SK-N-SH (cell line): ENCODE measurements at regions not wholly inside any gene's neighbourhood (a gene's known extent, or its start where the extent isn't known, plus 50 kb on each side); places are given as distances from the start of the nearest gene placed in this dataset.

ENCODE experiments used
- CTCF ChIA-PET: fragments of 300-600, 350-600 bp; formaldehyde crosslinking; extraction: SDS; loops from one replicate; lab custom pipeline; 2021; lab: Yijun Ruan, JAX
- POLR2A ChIA-PET: fragments of 350-600 bp; sonication (Branson Sonifier 250); formaldehyde crosslinking; extraction: SDS; loops from one replicate; lab custom pipeline; 2020; ENCODE audit warnings: antibody characterized with exemption, inconsistent platforms; lab: Yijun Ruan, JAX
- DNase-seq: peaks from one replicate; pipeline ENCODE4 v3.0.0; 2012
- H2AFZ ChIP-seq: fragments of 200-600 bp; sonication (generic); 2 replicates; pipeline ENCODE4 v1.8.1; 2016; ENCODE audit warnings: antibody characterized with exemption, mild to moderate bottlenecking, low read depth
- H3F3A ChIP-seq: fragments of 200-600 bp; sonication (generic); replicated peaks from 2 replicates; pipeline ENCODE3; 2016; ENCODE audit warnings: antibody characterized with exemption, mild to moderate bottlenecking; ENCODE audit not compliant: insufficient read depth
- H3K27ac ChIP-seq, 2 experiments: fragments of 200-500 bp in 1 of 2; fragments of 200-600 bp in 1 of 2; sonication (Bioruptor generic) in 1 of 2; sonication (generic), shearing (Covaris generic) in 1 of 2; 2 replicates each; pipeline versions ENCODE4 v1.5.1 to v1.6.1; 2014 to 2016; ENCODE audit warnings: low read depth in 2 of 2, inconsistent platforms in 1 of 2, low read length in 1 of 2, mild to moderate bottlenecking in 1 of 2, mixed read lengths in 1 of 2
- H3K27me3 ChIP-seq: fragments of 200-600 bp; sonication (generic), shearing (Covaris generic); 2 replicates; pipeline ENCODE4 v1.6.1; 2016; ENCODE audit warnings: mixed run types; ENCODE audit not compliant: insufficient read depth
- H3K36me3 ChIP-seq, 2 experiments: fragments of 200-500 bp in 1 of 2; fragments of 200-600 bp in 1 of 2; sonication (Bioruptor generic) in 1 of 2; sonication (generic) in 1 of 2; replicated peaks in 1 of 2; 2 replicates each; pipeline versions ENCODE3 to v1.5.1; 2014 to 2016; ENCODE audit warnings: low read length in 1 of 2, mild to moderate bottlenecking in 1 of 2; ENCODE audit not compliant: insufficient read depth in 2 of 2, control insufficient read depth in 1 of 2
- H3K4me1 ChIP-seq, 2 experiments: fragments of 200-500 bp in 1 of 2; fragments of 200-600 bp in 1 of 2; sonication (Bioruptor generic) in 1 of 2; sonication (generic), shearing (Covaris generic) in 1 of 2; 2 replicates each; pipeline versions ENCODE4 v1.5.1 to v1.6.1; 2014 to 2016; ENCODE audit warnings: low read depth in 1 of 2, low read length in 1 of 2, mixed run types in 1 of 2; ENCODE audit not compliant: insufficient read depth in 2 of 2, control insufficient read depth in 1 of 2
- H3K4me2 ChIP-seq: fragments of 200-600 bp; sonication (generic), shearing (Covaris generic); 2 replicates; pipeline ENCODE4 v1.6.1; 2017; ENCODE audit warnings: mixed run types
- H3K4me3 ChIP-seq, 2 experiments: fragments of 200-500 bp in 1 of 2; fragments of 200-600 bp in 1 of 2; sonication (Bioruptor generic) in 1 of 2; sonication (generic), shearing (Covaris generic) in 1 of 2; 2 replicates each; pipeline versions ENCODE4 v1.5.1 to v1.8.1; 2014 to 2016; ENCODE audit warnings: low read depth in 2 of 2, inconsistent platforms in 1 of 2, low read length in 1 of 2, mild to moderate bottlenecking in 1 of 2, mixed read lengths in 1 of 2, moderate library complexity in 1 of 2
- H3K79me2 ChIP-seq: fragments of 200-600 bp; sonication (generic); 2 replicates; pipeline ENCODE4 v1.8.1; 2017; ENCODE audit warnings: mild to moderate bottlenecking; ENCODE audit not compliant: insufficient read depth
- H3K9ac ChIP-seq: fragments of 200-600 bp; sonication (generic); 2 replicates; pipeline ENCODE4 v1.6.1; 2017; ENCODE audit warnings: mixed run types
- H3K9me2 ChIP-seq: fragments of 200-600 bp; sonication (generic); 2 replicates; pipeline ENCODE4 v1.6.1; 2017; ENCODE audit warnings: mixed run types
- H3K9me3 ChIP-seq: fragments of 200-600 bp; sonication (generic); 2 replicates; pipeline ENCODE4 v1.6.1; 2017; ENCODE audit warnings: mixed run types, mild to moderate bottlenecking, moderate library complexity
- H4K20me1 ChIP-seq: fragments of 200-600 bp; sonication (generic); 2 replicates; pipeline ENCODE4 v1.6.1; 2017; ENCODE audit warnings: mild to moderate bottlenecking, mixed run types; ENCODE audit not compliant: insufficient read depth
- CHD2 ChIP-seq: fragments of 150-350 bp; IDR thresholded peaks from 2 replicates; pipeline ENCODE4 v1.6.1; 2018; ENCODE audit warnings: low read length; ENCODE audit not compliant: partially characterized antibody
- FOXJ3 ChIP-seq: sonication (generic); formaldehyde crosslinking; IDR thresholded peaks from 2 replicates; pipeline ENCODE4 v1.5.1; 2020; ENCODE audit warnings: mild to moderate bottlenecking, missing genetic modification reagents
- FOXM1 ChIP-seq: IDR thresholded peaks from 2 replicates; pipeline ENCODE4 v1.4.0; 2012; ENCODE audit warnings: low read depth, mild to moderate bottlenecking
- GATA2 ChIP-seq: sonication (generic); formaldehyde crosslinking; IDR thresholded peaks from 2 replicates; pipeline ENCODE4 v1.5.0; 2020; ENCODE audit warnings: mild to moderate bottlenecking, missing genetic modification reagents
- MEF2A ChIP-seq: IDR thresholded peaks from 2 replicates; pipeline ENCODE4 v1.4.0; 2012; ENCODE audit warnings: low read depth, borderline replicate concordance
- NFIC ChIP-seq: IDR thresholded peaks from 2 replicates; pipeline ENCODE4 v1.4.0; 2012; ENCODE audit warnings: borderline replicate concordance
- NRF1 ChIP-seq: IDR thresholded peaks from 2 replicates; pipeline ENCODE4 v1.6.1; 2012; ENCODE audit warnings: low read depth, mild to moderate bottlenecking, low read length
- POLR2AphosphoS5 ChIP-seq: IDR thresholded peaks from 2 replicates; pipeline ENCODE4 v1.6.1; 2012; ENCODE audit warnings: low read depth, low read length
- RCOR1 ChIP-seq: fragments of 150-350 bp; IDR thresholded peaks from 2 replicates; pipeline ENCODE4 v1.6.1; 2017; ENCODE audit warnings: antibody characterized with exemption, low read length
- RFX5 ChIP-seq: IDR thresholded peaks from 2 replicates; pipeline ENCODE4 v1.6.1; 2012; ENCODE audit warnings: mild to moderate bottlenecking, improper control_type of control experiment, low read length
- RXRA ChIP-seq: IDR thresholded peaks from 2 replicates; pipeline ENCODE4 v1.4.0; 2012; ENCODE audit warnings: low read depth, mild to moderate bottlenecking, borderline replicate concordance
- SMC3 ChIP-seq: IDR thresholded peaks from 2 replicates; pipeline ENCODE4 v1.6.1; 2012; ENCODE audit warnings: low read depth, low read length, improper control_type of control experiment
- TCF12 ChIP-seq: IDR thresholded peaks from 2 replicates; pipeline ENCODE4 v1.4.0; 2012
- WGBS: methylation state at CpG from one replicate; pipeline ENCODE4 v1.1.6; 2017; ENCODE audit warnings: low lambda C conversion rate; 5-methylcytosine and 5-hydroxymethylcytosine counted together
- TF ChIP-seq, protein P1 (sequence below): IDR thresholded peaks from 2 replicates; pipeline ENCODE4 v1.4.0; 2012; ENCODE audit warnings: low read depth, borderline replicate concordance

DNA sequence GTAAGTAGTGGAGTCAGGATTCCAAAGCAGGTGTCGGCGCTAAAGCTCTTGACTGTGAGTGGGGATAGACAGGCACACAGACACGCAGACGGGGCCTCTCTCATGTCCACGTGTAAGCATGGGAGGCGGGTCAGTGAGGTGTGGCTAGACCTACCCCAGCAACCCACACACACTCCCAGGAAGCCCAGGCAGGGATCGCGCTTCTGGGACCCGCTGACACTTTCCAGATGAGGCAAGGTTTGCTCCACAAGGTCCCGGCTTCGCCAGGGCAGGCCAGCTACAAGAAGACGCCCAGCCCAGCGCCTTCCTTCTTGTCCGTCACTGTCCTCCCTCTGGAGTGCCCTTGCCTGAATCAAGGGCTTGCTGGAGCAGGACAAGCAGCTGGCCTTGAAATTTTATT lies 213.8 kb upstream of the RPL38 start:
- H3F3A ChIP-seq, result no peaks in the 10 kb centered on the region
- no peaks in the 10 kb centered on the region for H3K79me2 ChIP-seq
- no peak overlapping the region for H3K4me2 ChIP-seq
- no peaks in the 10 kb centered on the region for H3K36me3 ChIP-seq
- WGBS, result 35% methylated on average over 13 of the region's 14 CpGs
- no peak overlapping the region for H3K9ac ChIP-seq
- ChIA-PET CTCF (interaction anchor here (1.1 to 1.9 kb wide), 7 partner anchors 9 to 188 kb away, joined by 3 to 15 read pairs (median 3); no protein-coding TSS in a partner anchor), POLR2A (no interaction called here)
- no peaks in the 10 kb centered on the region for H3K27me3 ChIP-seq
- no peak overlapping the region for H2AFZ ChIP-seq
- no peaks in the 10 kb centered on the region for H4K20me1 ChIP-seq
- H3K27ac ChIP-seq, result no peak overlapping the region
- no peak for DNase-seq
- no peaks in the 10 kb centered on the region; the same call in 1 of the 2 replicates for H3K9me3 ChIP-seq
- H3K9me2 ChIP-seq, result no peaks in the 10 kb centered on the region
- no peaks in the 10 kb centered on the region; a peak in 1 of 4 replicates for H3K4me1 ChIP-seq
- TF ChIP-seq RFX5 (no peak), FOXM1 (no peak)
- H3K4me3 ChIP-seq, result no peak overlapping the region

DNA sequence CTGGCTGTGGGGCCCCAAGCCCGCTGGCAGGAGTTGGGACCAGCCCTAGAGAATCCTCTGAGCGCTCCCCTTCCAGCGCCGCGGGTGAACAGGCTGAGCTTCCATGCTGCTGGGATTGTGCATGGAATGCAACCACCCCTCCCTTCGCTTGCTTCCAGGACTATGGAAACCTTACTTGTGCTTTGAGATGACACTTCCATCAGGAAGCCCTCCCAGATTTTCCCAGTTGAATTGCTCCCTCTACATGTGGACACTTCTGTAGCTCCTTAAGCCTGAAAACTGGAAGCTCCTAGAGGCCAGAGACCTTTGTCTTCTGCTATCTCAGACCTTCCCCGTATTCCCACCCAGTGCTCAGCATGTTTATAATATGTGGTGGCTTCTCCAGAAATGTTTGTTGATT lies 213.2 kb upstream of the RPL38 start:
- no peak overlapping the region for H3K4me3 ChIP-seq
- H3K27ac ChIP-seq, result no peak overlapping the region
- no peaks in the 10 kb centered on the region for H3K79me2 ChIP-seq
- TF ChIP-seq, protein P1, sequence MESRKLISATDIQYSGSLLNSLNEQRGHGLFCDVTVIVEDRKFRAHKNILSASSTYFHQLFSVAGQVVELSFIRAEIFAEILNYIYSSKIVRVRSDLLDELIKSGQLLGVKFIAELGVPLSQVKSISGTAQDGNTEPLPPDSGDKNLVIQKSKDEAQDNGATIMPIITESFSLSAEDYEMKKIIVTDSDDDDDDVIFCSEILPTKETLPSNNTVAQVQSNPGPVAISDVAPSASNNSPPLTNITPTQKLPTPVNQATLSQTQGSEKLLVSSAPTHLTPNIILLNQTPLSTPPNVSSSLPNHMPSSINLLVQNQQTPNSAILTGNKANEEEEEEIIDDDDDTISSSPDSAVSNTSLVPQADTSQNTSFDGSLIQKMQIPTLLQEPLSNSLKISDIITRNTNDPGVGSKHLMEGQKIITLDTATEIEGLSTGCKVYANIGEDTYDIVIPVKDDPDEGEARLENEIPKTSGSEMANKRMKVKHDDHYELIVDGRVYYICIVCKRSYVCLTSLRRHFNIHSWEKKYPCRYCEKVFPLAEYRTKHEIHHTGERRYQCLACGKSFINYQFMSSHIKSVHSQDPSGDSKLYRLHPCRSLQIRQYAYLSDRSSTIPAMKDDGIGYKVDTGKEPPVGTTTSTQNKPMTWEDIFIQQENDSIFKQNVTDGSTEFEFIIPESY, result no peak
- TF ChIP-seq GATA2 (CRISPR knock-in tag), result no peak
- no peak for TF ChIP-seq SMC3
- no peak for TF ChIP-seq FOXJ3 (CRISPR knock-in tag)
- TF ChIP-seq RFX5, result no peak
- TF ChIP-seq RCOR1, result no peak
- no peak for TF ChIP-seq NFIC
- no peak for TF ChIP-seq RXRA
- no peak for TF ChIP-seq MEF2A
- no peak for TF ChIP-seq TCF12
- TF ChIP-seq POLR2AphosphoS5, result no peak
- TF ChIP-seq CHD2, result no peak
- TF ChIP-seq NRF1, result no peak
- ChIA-PET POLR2A (no interaction called here), CTCF (interaction anchor here (1.0 to 1.9 kb wide), 7 partner anchors 8 to 210 kb away, joined by 3 to 15 read pairs (median 3); no protein-coding TSS in a partner anchor)
- no peaks in the 10 kb centered on the region for H3F3A ChIP-seq
- no peaks in the 10 kb centered on the region for H3K27me3 ChIP-seq
- no peaks in the 10 kb centered on the region; a peak in 1 of 4 replicates for H3K4me1 ChIP-seq
- H2AFZ ChIP-seq, result no peak overlapping the region
- no peaks in the 10 kb centered on the region; the same call in 1 of the 2 replicates for H3K9me3 ChIP-seq
- no peaks in the 10 kb centered on the region for H4K20me1 ChIP-seq
- H3K36me3 ChIP-seq, result no peaks in the 10 kb centered on the region
- DNase-seq, result no peak
- no peak overlapping the region for H3K4me2 ChIP-seq
- H3K9ac ChIP-seq, result no peak overlapping the region
- WGBS, result 16% methylated on average over 3 of the region's 7 CpGs
- no peaks in the 10 kb centered on the region for H3K9me2 ChIP-seq
